ENCODE measurements at regions not wholly inside any gene's neighbourhood (a gene's known extent, or its start where the extent isn't known, plus 50 kb on each side); places are given as distances from the start of the nearest gene placed in this dataset.

GRCh38 chr10:106479636-106480035 lies 684.9 kb downstream of the SORCS1 start:
- in situ Hi-C loops (cut with HindIII; ENCODE audit: low pct_ligation_motif_present, low pct_unique_long_range_greater_than_20kb, low sequenced_read_pairs) = no loop called here
- no peak for DNase-seq

DNA sequence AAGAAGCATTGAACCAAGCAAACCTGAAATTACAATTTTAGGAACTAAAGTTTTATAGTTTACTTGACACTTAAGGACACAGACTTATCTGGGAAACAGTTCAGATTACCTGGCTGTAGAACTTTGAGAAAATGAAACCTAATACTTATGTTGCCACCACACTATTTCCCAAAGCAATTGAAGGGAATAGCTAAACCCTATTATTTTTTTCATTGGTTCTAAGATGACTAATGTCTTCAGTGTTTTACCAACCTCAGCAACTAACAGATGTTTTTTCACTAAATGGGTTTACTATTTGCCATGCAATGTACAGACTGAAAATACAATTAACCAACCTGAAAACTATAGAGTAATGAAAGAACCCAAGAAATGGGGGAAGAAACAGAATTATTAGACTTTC lies 689.6 kb downstream of the SORCS1 start:
- DNase-seq = no peak
- in situ Hi-C loops (cut with HindIII; ENCODE audit: low pct_ligation_motif_present, low pct_unique_long_range_greater_than_20kb, low sequenced_read_pairs) = no loop called here

DNA sequence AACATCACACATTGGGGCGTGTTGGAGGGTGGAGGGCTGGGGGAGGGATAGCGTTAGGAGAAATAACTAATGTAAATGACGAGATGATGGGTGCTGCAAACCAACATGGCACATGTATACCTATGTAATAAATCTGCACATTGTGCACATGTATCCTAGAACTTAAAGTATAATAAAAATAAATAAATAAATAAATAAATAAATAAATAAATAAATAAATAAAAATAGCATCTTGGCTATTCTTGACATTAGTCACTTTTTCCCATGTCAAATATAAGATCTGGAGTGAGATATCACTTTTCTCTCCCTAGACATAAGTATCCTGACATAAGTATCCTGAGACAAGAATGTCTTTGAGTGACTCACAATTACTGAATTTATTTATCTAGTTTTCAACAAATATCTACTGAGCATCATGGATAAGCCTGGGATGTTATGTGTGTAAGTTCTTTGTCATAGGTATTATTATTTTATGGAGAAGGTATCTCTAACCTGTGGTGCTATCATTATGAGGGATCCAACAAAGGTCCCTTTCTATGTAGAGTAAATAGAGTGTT lies 691.3 kb downstream of the SORCS1 start:
- in situ Hi-C loops (cut with HindIII; ENCODE audit: low pct_ligation_motif_present, low pct_unique_long_range_greater_than_20kb, low sequenced_read_pairs) = no loop called here
- DNase-seq = no peak

- in situ Hi-C loops (cut with HindIII; ENCODE audit: low pct_ligation_motif_present, low pct_unique_long_range_greater_than_20kb, low sequenced_read_pairs) = no loop called here
- DNase-seq = no peak
Measured at GRCh38 chr10:106467506-106467905, 697.0 kb downstream of the SORCS1 start.

GRCh38 chr10:106457522-106457921 lies 707.0 kb downstream of the SORCS1 start:
- in situ Hi-C loops (cut with HindIII; ENCODE audit: low pct_ligation_motif_present, low pct_unique_long_range_greater_than_20kb, low sequenced_read_pairs) = no loop called here
- DNase-seq = no peak

- DNase-seq = no peak
- in situ Hi-C loops (cut with HindIII; ENCODE audit: low pct_ligation_motif_present, low pct_unique_long_range_greater_than_20kb, low sequenced_read_pairs) = no loop called here
Measured at GRCh38 chr10:106454233-106454632, 710.3 kb downstream of the SORCS1 start.

DNA sequence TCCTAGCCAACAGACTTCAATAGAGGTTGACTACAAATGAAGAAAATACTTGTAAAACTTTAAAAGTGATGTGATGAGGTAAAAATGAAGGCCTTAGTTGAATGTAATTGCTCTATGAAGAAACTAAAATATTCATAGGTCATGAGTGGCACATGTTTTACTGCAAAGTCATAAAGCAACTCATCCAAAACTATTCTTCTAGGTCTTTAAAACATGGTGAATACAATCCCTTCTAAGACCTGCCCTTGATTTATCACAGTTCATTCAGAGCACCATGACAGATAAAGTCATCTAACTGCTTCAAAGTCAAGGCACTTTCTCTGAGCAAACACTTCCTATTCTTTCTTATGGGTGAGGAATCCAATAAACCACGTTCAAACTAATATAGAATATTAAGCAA lies 713.5 kb downstream of the SORCS1 start:
- no peak for DNase-seq
- in situ Hi-C loops (cut with HindIII; ENCODE audit: low pct_ligation_motif_present, low pct_unique_long_range_greater_than_20kb, low sequenced_read_pairs) = no loop called here

- DNase-seq = no peak
- in situ Hi-C loops (cut with HindIII; ENCODE audit: low pct_ligation_motif_present, low pct_unique_long_range_greater_than_20kb, low sequenced_read_pairs) = no loop called here
Measured at GRCh38 chr10:106446920-106447319, 717.6 kb downstream of the SORCS1 start.

GRCh38 chr10:106442223-106442622 lies 722.3 kb downstream of the SORCS1 start:
- DNase-seq = no peak
- in situ Hi-C loops (cut with HindIII; ENCODE audit: low pct_ligation_motif_present, low pct_unique_long_range_greater_than_20kb, low sequenced_read_pairs) = no loop called here

DNA sequence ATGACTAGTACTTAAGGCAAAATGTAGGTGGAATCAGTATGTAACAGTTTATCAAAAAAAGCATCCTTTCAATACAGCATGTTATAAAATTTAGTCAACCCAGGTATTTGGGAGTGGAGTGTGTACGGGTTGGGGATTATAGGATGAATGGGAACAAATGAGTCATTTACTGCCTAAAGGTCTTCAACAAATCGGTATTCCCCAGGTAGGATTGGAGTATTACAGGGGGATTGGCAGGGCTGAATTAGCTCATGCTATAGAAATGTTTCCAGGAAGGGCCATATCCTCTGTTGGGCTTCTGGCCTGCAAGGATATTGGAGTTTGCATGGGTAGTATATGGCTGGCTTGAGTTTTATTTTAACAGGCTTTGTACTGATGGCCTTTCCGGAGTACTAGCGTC lies 723.7 kb downstream of the SORCS1 start:
- in situ Hi-C loops (cut with HindIII; ENCODE audit: low pct_ligation_motif_present, low pct_unique_long_range_greater_than_20kb, low sequenced_read_pairs) = no loop called here
- no peak for DNase-seq

DNA sequence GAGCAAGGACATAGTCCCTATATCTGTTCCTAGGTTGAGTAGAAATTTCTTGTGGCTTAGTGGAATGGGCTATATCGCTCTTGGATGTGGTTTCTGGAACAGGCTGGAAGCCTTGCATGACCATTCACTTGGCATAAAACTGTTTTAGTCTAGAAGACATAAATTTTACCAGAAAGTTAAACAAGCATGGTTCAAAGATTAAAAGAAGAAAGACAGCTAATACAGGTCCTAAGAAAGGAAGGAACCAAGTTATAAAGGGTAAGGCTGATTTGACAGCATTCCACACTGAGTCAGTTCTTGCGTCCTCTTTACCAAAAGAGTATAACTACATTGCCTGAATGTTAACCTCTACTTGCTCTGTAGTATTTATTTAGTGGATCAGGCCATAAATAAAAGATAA lies 724.2 kb downstream of the SORCS1 start:
- in situ Hi-C loops (cut with HindIII; ENCODE audit: low pct_ligation_motif_present, low pct_unique_long_range_greater_than_20kb, low sequenced_read_pairs) = no loop called here
- DNase-seq = no peak

DNA sequence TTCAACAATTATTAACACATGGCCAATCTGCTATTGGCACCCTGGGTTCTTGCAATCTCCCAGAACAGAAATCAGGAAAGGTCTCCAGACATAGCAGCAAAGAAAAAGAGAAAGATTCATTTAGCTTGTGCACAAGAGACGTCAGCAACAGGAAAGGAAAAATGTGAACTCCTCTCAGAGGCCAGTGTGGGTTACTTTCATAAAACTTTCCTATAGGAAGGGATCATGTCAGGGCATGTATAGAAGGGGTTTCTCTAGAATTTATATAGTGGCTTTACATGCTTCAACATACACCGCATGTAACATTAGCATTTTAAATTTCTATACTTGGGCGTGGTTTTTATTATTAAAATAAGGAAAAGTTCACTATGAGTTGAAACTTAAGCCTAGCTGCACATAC lies 725.1 kb downstream of the SORCS1 start:
- DNase-seq = no peak
- in situ Hi-C loops (cut with HindIII; ENCODE audit: low pct_ligation_motif_present, low pct_unique_long_range_greater_than_20kb, low sequenced_read_pairs) = no loop called here

GRCh38 chr10:106438386-106438785 lies 726.1 kb downstream of the SORCS1 start:
- DNase-seq = no peak
- in situ Hi-C loops (cut with HindIII; ENCODE audit: low pct_ligation_motif_present, low pct_unique_long_range_greater_than_20kb, low sequenced_read_pairs) = no loop called here

DNA sequence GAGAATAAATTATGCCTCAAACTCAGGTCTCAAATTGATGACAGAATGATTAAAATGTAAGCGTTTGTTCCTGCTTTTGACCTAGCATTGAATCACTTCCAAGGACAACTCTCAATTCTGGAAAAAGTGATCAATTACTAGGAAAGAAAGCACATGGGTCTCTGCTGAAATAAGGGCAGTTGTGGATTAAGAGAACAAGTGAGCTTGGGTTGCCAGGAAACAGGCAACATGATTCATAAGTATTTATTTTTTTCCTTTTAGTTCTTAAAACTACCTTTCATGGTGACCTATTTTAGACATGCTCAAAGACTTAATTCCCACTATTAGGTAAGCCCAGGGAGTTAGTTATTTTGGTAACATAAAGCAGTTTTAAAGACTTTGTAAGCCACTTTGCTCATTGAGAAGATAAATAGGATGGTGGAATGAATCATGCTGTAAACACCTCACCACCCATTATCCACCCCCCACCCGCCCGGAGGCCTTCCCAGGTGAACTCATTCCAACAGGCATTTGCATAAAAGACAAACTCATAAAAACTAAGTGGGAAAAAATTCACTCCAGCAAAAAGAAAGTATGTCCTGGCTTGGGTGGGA lies 728.3 kb downstream of the SORCS1 start:
- no peak for DNase-seq
- in situ Hi-C loops (cut with HindIII; ENCODE audit: low pct_ligation_motif_present, low pct_unique_long_range_greater_than_20kb, low sequenced_read_pairs) = no loop called here

DNA sequence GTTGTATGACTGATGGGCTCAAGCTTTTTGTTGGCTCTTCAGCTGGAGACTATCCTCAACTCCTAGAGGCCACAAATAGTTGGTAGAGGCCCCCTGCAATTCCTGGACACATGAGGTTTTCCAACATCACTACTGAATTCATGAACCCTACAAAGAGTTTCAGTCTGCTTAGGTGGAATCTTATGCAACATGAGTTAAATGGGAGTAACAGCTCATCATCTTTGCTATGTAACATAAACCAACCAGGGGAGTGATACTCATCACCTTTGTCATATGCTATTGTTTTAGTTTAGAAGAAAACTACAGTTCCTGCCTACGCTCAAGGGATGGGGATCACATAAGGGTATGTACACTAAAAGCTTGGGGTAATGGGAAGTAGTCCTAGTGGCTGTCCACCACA lies 729.4 kb downstream of the SORCS1 start:
- in situ Hi-C loops (cut with HindIII; ENCODE audit: low pct_ligation_motif_present, low pct_unique_long_range_greater_than_20kb, low sequenced_read_pairs) = no loop called here
- DNase-seq = no peak

DNA sequence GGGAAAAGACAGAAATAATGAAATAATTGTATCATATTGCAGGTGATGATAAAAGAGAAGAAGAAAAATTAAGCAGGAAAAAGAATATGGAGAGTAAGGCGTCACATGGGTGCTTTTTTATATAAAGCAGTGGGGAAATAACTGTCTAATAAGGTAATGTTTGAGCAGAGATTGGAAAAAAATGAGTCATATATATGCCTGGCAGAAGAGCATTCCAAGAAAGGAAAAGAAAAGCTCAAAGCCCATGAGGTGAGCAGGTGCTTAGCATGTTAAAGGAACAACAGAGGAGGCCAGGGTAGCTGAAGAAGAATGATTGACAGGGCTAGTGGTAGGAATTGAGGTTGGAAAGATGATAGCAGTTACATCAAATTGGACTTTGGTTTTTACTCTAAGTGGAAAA lies 739.5 kb downstream of the SORCS1 start:
- DNase-seq = no peak
- in situ Hi-C loops (cut with HindIII; ENCODE audit: low pct_ligation_motif_present, low pct_unique_long_range_greater_than_20kb, low sequenced_read_pairs) = no loop called here

- DNase-seq = no peak
- in situ Hi-C loops (cut with HindIII; ENCODE audit: low pct_ligation_motif_present, low pct_unique_long_range_greater_than_20kb, low sequenced_read_pairs) = no loop called here
Measured at GRCh38 chr10:106424054-106424453, 740.5 kb downstream of the SORCS1 start.

DNA sequence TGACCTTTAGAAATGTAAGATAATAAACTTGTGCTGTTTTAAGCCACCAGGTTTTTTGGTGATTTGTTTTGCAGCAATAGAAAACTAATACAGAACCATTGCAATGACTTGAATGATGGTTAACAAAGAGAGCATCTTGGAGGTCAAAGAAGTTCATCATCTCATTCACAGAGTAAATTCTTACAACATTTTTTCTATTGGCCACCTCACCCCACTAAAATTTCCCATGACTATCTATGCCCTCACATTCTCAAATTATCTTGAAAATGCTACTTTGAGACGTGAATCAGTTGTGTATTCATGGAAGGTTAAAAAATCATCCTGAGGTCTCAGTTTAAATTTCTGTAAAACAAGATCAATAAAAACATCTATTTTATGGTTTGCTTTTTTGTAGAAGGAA lies 754.2 kb downstream of the SORCS1 start:
- in situ Hi-C loops (cut with HindIII; ENCODE audit: low pct_ligation_motif_present, low pct_unique_long_range_greater_than_20kb, low sequenced_read_pairs) = no loop called here
- DNase-seq = no peak

- in situ Hi-C loops (cut with HindIII; ENCODE audit: low pct_ligation_motif_present, low pct_unique_long_range_greater_than_20kb, low sequenced_read_pairs) = no loop called here
- no peak for DNase-seq
Measured at GRCh38 chr10:106405141-106405540, 759.4 kb downstream of the SORCS1 start.

- no peak for DNase-seq
- in situ Hi-C loops (cut with HindIII; ENCODE audit: low pct_ligation_motif_present, low pct_unique_long_range_greater_than_20kb, low sequenced_read_pairs) = no loop called here
Measured at GRCh38 chr10:106402458-106402857, 762.0 kb downstream of the SORCS1 start.

GRCh38 chr10:106401967-106402366 lies 762.5 kb downstream of the SORCS1 start:
- no peak for DNase-seq
- in situ Hi-C loops (cut with HindIII; ENCODE audit: low pct_ligation_motif_present, low pct_unique_long_range_greater_than_20kb, low sequenced_read_pairs) = no loop called here

All from ACHN (cell line).